Ovary (tissue), 7 donors: ENCODE measurements at regions not wholly inside any gene's neighbourhood (a gene's known extent, or its start where the extent isn't known, plus 50 kb on each side); places are given as distances from the start of the nearest gene placed in this dataset.

ENCODE experiments used
- DNase-seq, 5 donors: peaks; one replicate each; pipeline ENCODE4 v3.0.0-alpha.2; 2019 to 2020
- H3K27ac ChIP-seq, 2 donors: fragments of 200-600 bp; one replicate each; pipeline versions ENCODE4 v1.5.1 to v1.8.0; 2019 to 2022
- H3K27me3 ChIP-seq: fragments of 200-600 bp; one replicate; pipeline ENCODE4 v1.8.0; 2022
- H3K36me3 ChIP-seq: fragments of 200-600 bp; sonication (generic); one replicate; pipeline ENCODE4 v1.5.1; 2019
- H3K4me1 ChIP-seq: one replicate; pipeline ENCODE4 v1.8.1; 2013; ENCODE audit warnings: mild to moderate bottlenecking, moderate library complexity; ENCODE audit not compliant: insufficient read depth
- H3K4me3 ChIP-seq: fragments of 200-600 bp; sonication (generic); one replicate; pipeline ENCODE4 v1.5.1; 2017
- H3K9me3 ChIP-seq, 2 donors: fragments of 200-600 bp in 1 of 2; sonication (generic) in 1 of 2; one replicate each; pipeline versions ENCODE4 v1.5.1 to v1.8.1; 2013 to 2019; ENCODE audit warnings: mild to moderate bottlenecking in 1 of 2, moderate library complexity in 1 of 2
- CTCF ChIP-seq, 3 donors: fragments of 450-650 bp in 2 of 3; fragments of 200-600 bp in 1 of 3; IDR thresholded peaks; one replicate each; pipeline versions ENCODE4 v1.5.1 to v1.8.0; 2016 to 2022; ENCODE audit warnings: antibody characterized with exemption in 3 of 3, mild to moderate bottlenecking in 1 of 3
- EP300 ChIP-seq: sonication (generic); formaldehyde crosslinking; IDR thresholded peaks from one replicate; pipeline ENCODE4 v1.6.1; 2017; ENCODE audit warnings: antibody characterized with exemption
- POLR2A ChIP-seq: fragments of 450-650 bp; IDR thresholded peaks from one replicate; pipeline ENCODE4 v1.6.1; 2017; ENCODE audit warnings: antibody characterized with exemption, mild to moderate bottlenecking, moderate library complexity
- WGBS, 3 donors: extraction: QIAGEN DNeasy Blood & Tissue Kit in 1 of 3; methylation state at CpG; one replicate each; pipeline versions ENCODE4 v1.1.5 to v1.1.7; 2013 to 2017; 5-methylcytosine and 5-hydroxymethylcytosine counted together
- intact Hi-C, 4 donors: fragments of 100-400 bp; cut with DNase I; formaldehyde crosslinking; loops; one replicate each; pipeline versions ENCODE4 v1.11.0 to v1.15.1; 2022 to 2023
- donor health status: DM: no; HTN: no; CAD: no; lungs with moderate emphysema.
- donor health status: DM: no; HTN: no; CAD: no.
- donor health status: Bipolar disorder and iron deficiency.
- donor health status: DM: no; HTN: no; CAD: no.
- donor health status: DM: yes; HTN: yes; CAD: no.

GRCh38 chr2:7225848-7226247, 308.6 kb downstream of the RNF144A start:
- DNase-seq, result no peak
- Histone ChIP-seq H3K4me1 (no peaks in the 10 kb centered on the region), H3K27ac (no peak overlapping the region), H3K9me3 (no peaks in the 10 kb centered on the region), H3K36me3 (no peaks in the 10 kb centered on the region), H3K27me3 (no peaks in the 10 kb centered on the region), H3K4me3 (no peak overlapping the region)
- intact Hi-C loops, result no loop called here
- no peak for TF ChIP-seq EP300
- TF ChIP-seq POLR2A, result no peak
- TF ChIP-seq CTCF (IDR thresholded peaks at IDR 0.05), result no peak
- 46 to 66% (median 47%) methylated on average over 1 of the region's 1 CpG for WGBS, 3 donors

- intact Hi-C loops, result no loop called here
- 9 to 19% (median 10%) methylated on average over 1 of the region's 1 CpG for WGBS, 3 donors
- Histone ChIP-seq H3K27ac (no peak overlapping the region), H3K4me3 (no peak overlapping the region), H3K36me3 (no peaks in the 10 kb centered on the region), H3K9me3 (no peaks in the 10 kb centered on the region), H3K27me3 (no peaks in the 10 kb centered on the region), H3K4me1 (no peaks in the 10 kb centered on the region)
- no peak for TF ChIP-seq CTCF (IDR thresholded peaks at IDR 0.05)
- TF ChIP-seq EP300, result no peak
- TF ChIP-seq POLR2A, result no peak
- no peak for DNase-seq
Observed at GRCh38 chr2:7226501-7226900, 309.3 kb downstream of the RNF144A start.

DNA sequence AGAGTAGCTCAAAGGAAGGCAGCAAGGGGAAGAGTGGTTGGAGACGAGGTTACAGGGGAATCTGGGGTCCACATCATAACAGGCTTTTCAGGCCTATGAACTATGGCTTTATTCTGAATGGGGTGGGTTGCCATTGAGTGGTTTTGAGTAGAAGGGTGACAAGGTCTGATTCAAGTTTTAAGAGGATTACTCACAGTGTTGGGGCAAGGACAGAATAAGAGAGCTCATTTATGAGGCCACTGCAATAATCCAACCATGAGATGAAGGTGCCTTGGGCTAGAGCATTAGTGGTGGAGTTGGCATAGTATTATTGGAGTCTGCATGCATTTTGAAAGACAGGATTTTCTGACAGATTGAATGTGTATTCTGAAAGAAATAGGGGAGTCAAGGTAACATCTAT, 315.9 kb downstream of the RNF144A start:
- Histone ChIP-seq H3K36me3 (no peaks in the 10 kb centered on the region), H3K4me3 (no peak overlapping the region), H3K4me1 (no peaks in the 10 kb centered on the region), H3K9me3 (no peaks in the 10 kb centered on the region), H3K27me3 (no peaks in the 10 kb centered on the region), H3K27ac (no peak overlapping the region)
- 40 to 88% (median 86%) methylated on average over 1 of the region's 1 CpG for WGBS, 3 donors
- intact Hi-C loops, result no loop called here
- no peak for DNase-seq
- TF ChIP-seq EP300 (no peak), CTCF (IDR thresholded peaks at IDR 0.05) (no peak), POLR2A (no peak)

DNA sequence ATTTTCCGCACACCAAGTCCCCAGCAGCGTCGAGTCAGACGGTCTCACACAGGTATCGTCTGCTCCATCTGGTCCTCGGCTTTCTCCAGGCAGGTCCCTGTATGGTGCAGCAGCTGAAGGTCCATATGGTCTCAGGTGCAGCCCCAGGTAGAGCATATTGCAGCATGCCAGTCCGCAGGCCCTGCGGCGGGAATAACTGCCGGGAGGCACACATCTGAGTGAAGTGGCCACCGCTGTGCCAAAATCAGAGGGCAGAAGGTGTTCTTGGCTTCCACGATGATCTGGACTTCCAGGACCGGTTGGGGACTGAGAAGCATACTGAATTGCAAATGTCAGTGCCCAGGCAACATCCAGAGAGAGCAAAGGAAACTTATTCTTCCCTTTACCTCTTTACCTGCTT, 320.3 kb downstream of the RNF144A start:
- TF ChIP-seq EP300 (no peak), POLR2A (no peak), CTCF (IDR thresholded peaks at IDR 0.05) (no peak)
- no peak overlapping the region for H3K4me3 ChIP-seq
- H3K4me1 ChIP-seq, result no peaks in the 10 kb centered on the region
- no peak for DNase-seq
- H3K36me3 ChIP-seq, result no peaks in the 10 kb centered on the region
- 92 to 95% (median 94%) methylated on average over 13 of the region's 13 CpGs for WGBS, 3 donors
- H3K27me3 ChIP-seq, result no peaks in the 10 kb centered on the region
- intact Hi-C loops, result no loop called here
- H3K9me3 ChIP-seq, result no peaks in the 10 kb centered on the region
- H3K27ac ChIP-seq, result no peak overlapping the region

GRCh38 chr2:7239078-7239477, 321.9 kb downstream of the RNF144A start:
- 74 to 87% (median 86%) methylated on average over 3 of the region's 3 CpGs for WGBS, 3 donors
- DNase-seq, result no peak
- no peak overlapping the region for H3K27ac ChIP-seq
- intact Hi-C loops, result no loop called here
- H3K4me1 ChIP-seq, result no peaks in the 10 kb centered on the region
- H3K4me3 ChIP-seq, result no peak overlapping the region
- TF ChIP-seq EP300 (no peak), POLR2A (no peak), CTCF (IDR thresholded peaks at IDR 0.05) (no peak)
- no peaks in the 10 kb centered on the region for H3K9me3 ChIP-seq
- H3K27me3 ChIP-seq, result no peaks in the 10 kb centered on the region
- H3K36me3 ChIP-seq, result no peaks in the 10 kb centered on the region
